Activated CD4-positive, alpha-beta memory T cell treated with anti-CD3 and anti-CD28 coated beads for 36 hours (primary cell): ENCODE measurements at regions not wholly inside any gene's neighbourhood (a gene's known extent, or its start where the extent isn't known, plus 50 kb on each side); places are given as distances from the start of the nearest gene placed in this dataset.

Experiments
- CTCF ChIA-PET: fragments of 350-600 bp; sonication (Branson Sonifier 250); formaldehyde crosslinking; loops from one replicate; lab custom pipeline; 2021; ENCODE audit warnings: antibody characterized with exemption, inconsistent platforms; lab: Charles Lee
- POLR2A ChIA-PET: fragments of 350-600 bp; sonication (Branson Sonifier 250); formaldehyde crosslinking; loops from one replicate; lab custom pipeline; 2021; ENCODE audit warnings: antibody characterized with exemption; lab: Charles Lee
- DNase-seq: peaks from one replicate; pipeline ENCODE4 v3.0.0-alpha.2; 2020
- H3K27ac Mint-ChIP-seq: one replicate; pipeline ENCODE4 v1.8.0; 2021; ENCODE audit warnings: mixed read lengths
- H3K27me3 Mint-ChIP-seq: one replicate; pipeline ENCODE4 v1.8.0; 2021; ENCODE audit warnings: mixed read lengths
- H3K36me3 Mint-ChIP-seq: one replicate; pipeline ENCODE4 v1.8.0; 2021; ENCODE audit warnings: mixed read lengths
- H3K4me1 Mint-ChIP-seq: one replicate; pipeline ENCODE4 v1.8.0; 2021; ENCODE audit warnings: low read depth, mixed read lengths
- H3K4me3 Mint-ChIP-seq: one replicate; pipeline ENCODE4 v1.8.0; 2021; ENCODE audit warnings: mild to moderate bottlenecking, mixed read lengths
- H3K9me3 Mint-ChIP-seq: one replicate; pipeline ENCODE4 v1.8.0; 2021; ENCODE audit warnings: mixed read lengths
- intact Hi-C: fragments of 100-400 bp; cut with micrococcal nuclease; formaldehyde crosslinking; loops from one replicate; pipeline ENCODE4 v1.15.1; 2023

- Mint-ChIP-seq H3K27ac (no peak overlapping the region), H3K4me1 (no peaks in the 10 kb centered on the region), H3K27me3 (peaks cover 23% of the 10 kb centered on the region), H3K4me3 (no peak overlapping the region), H3K9me3 (no peaks in the 10 kb centered on the region), H3K36me3 (no peaks in the 10 kb centered on the region)
- no peak for DNase-seq
- intact Hi-C loops, result no loop called here
- ChIA-PET CTCF (interaction anchor here (0.6 kb wide), 1 partner anchor 524 kb away, joined by 3 read pairs; no protein-coding TSS in a partner anchor), POLR2A (interaction anchor here (1.2 kb wide), 1 partner anchor 11 kb away, joined by 3 read pairs; no protein-coding TSS in a partner anchor)
These were observed 60.6 kb upstream of the ADRA1B start for GRCh38 chr5:159855476-159856191.

DNA sequence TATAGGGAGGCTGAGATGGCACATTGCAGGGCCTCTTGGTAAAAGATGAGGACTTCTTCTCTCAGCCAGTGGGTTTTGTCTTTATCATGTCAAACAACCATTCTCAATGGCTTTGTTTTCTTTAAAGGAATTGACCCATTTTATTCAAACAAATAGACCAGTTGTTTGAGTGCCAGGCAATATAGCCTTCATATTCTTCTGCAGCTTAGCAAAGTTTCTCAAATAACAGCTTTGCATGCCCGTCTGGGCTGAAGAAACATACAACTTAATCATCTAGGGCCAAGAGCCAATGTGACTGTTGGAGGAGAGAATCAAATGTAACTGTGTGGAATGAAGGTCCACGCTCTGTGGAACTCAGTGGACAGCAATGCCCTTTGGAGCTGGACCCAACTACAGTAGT, 57.4 kb upstream of the ADRA1B start:
- Mint-ChIP-seq H3K36me3 (no peaks in the 10 kb centered on the region), H3K4me1 (no peaks in the 10 kb centered on the region), H3K27me3 (peaks cover 21% of the 10 kb centered on the region), H3K9me3 (no peaks in the 10 kb centered on the region), H3K4me3 (no peak overlapping the region), H3K27ac (no peak overlapping the region)
- no peak for DNase-seq
- intact Hi-C loops, result no loop called here
- ChIA-PET POLR2A (no interaction called here), CTCF (no interaction called here)

- H3K36me3 Mint-ChIP-seq, result no peaks in the 10 kb centered on the region
- H3K9me3 Mint-ChIP-seq, result no peaks in the 10 kb centered on the region
- CTCF ChIA-PET, result no interaction called here
- peaks cover 11% of the 10 kb centered on the region for H3K4me1 Mint-ChIP-seq
- no peak overlapping the region for H3K27ac Mint-ChIP-seq
- H3K4me3 Mint-ChIP-seq, result no peak overlapping the region
- intact Hi-C loops, result no loop called here
- POLR2A ChIA-PET, result no interaction called here
- peaks cover 28% of the 10 kb centered on the region for H3K27me3 Mint-ChIP-seq
- DNase-seq, result no peak
These were observed 55.2 kb upstream of the ADRA1B start for GRCh38 chr5:159861086-159861485.

- H3K27ac Mint-ChIP-seq, result no peak overlapping the region
- CTCF ChIA-PET, result no interaction called here
- intact Hi-C loops, result no loop called here
- H3K4me1 Mint-ChIP-seq, result peaks cover 11% of the 10 kb centered on the region
- H3K27me3 Mint-ChIP-seq, result peaks cover 30% of the 10 kb centered on the region
- H3K4me3 Mint-ChIP-seq, result no peak overlapping the region
- DNase-seq, result no peak
- H3K9me3 Mint-ChIP-seq, result no peaks in the 10 kb centered on the region
- no peaks in the 10 kb centered on the region for H3K36me3 Mint-ChIP-seq
- POLR2A ChIA-PET, result no interaction called here
These were observed 51.2 kb upstream of the ADRA1B start for GRCh38 chr5:159864885-159865691.

DNA sequence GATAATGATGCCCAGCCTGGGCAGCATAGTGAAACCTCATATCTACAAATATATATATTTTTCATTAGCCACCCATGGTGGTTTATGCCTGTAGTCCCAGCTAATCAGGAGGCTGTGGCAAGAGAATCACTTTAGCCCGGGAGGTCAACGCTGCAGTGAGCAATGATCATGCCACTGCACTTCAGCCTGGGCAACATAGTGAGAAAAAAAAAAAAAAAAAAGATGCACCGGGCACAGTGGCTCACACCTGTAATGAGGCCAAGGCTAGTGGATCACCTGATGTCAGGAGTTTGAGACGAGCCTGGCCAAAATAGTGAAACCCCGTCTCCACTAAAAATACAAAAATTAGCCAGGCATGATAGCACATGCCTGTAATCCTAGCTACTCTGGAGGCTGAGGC, 50.2 kb upstream of the ADRA1B start:
- H3K4me3 Mint-ChIP-seq, result no peak overlapping the region
- ChIA-PET POLR2A (interaction anchor here (1.1 kb wide), 1 partner anchor 10 kb away, joined by 3 read pairs; no protein-coding TSS in a partner anchor), CTCF (no interaction called here)
- no peak overlapping the region for H3K27ac Mint-ChIP-seq
- H3K27me3 Mint-ChIP-seq, result peaks cover 36% of the 10 kb centered on the region
- intact Hi-C loops, result no loop called here
- no peaks in the 10 kb centered on the region for H3K9me3 Mint-ChIP-seq
- no peak for DNase-seq
- peaks cover 11% of the 10 kb centered on the region for H3K4me1 Mint-ChIP-seq
- H3K36me3 Mint-ChIP-seq, result no peaks in the 10 kb centered on the region
